ENCODE measurements at regions not wholly inside any gene's neighbourhood (a gene's known extent, or its start where the extent isn't known, plus 50 kb on each side); places are given as distances from the start of the nearest gene placed in this dataset.

GRCh38 chr2:122445003-122445402, 689.6 kb downstream of the TSN start:
- DNase-seq: no peak
- Histone ChIP-seq H3K27me3 (ENCODE audit: control insufficient read depth, insufficient read depth, low read length) (no peaks in the 10 kb centered on the region), H3K27ac (ENCODE audit: low read depth in 2 of 2, low read length in 2 of 2) (no peak overlapping the region), H3K36me3 (ENCODE audit: control insufficient read depth in 2 of 3, insufficient read depth in 3 of 3, low read length in 3 of 3) (no peaks in the 10 kb centered on the region), H3K9me3 (ENCODE audit: control insufficient read depth in 2 of 3, insufficient read depth in 1 of 3, low read length in 3 of 3) (no peaks in the 10 kb centered on the region), H3K9ac (ENCODE audit: low read length in 3 of 3) (no peak overlapping the region), H3K4me3 (ENCODE audit: low read length in 3 of 3) (no peak overlapping the region), H3K4me1 (ENCODE audit: control insufficient read depth in 2 of 3, insufficient read depth in 2 of 3, low read depth in 1 of 3, low read length in 3 of 3) (no peaks in the 10 kb centered on the region)
- intact Hi-C loops (cut with DNase I): no loop called here
- FAIRE-seq: no peak
- no peak for TF ChIP-seq CTCF (IDR thresholded peaks at IDR 0.05; ENCODE audit: borderline replicate concordance, extremely low read depth, insufficient read depth)

- H3K27ac ChIP-seq (ENCODE audit: low read depth in 2 of 2, low read length in 2 of 2): no peak overlapping the region
- FAIRE-seq (no peak), DNase-seq (no peak)
- no peak overlapping the region for H3K9ac ChIP-seq (ENCODE audit: low read length in 3 of 3)
- no peaks in the 10 kb centered on the region for H3K27me3 ChIP-seq (ENCODE audit: control insufficient read depth, insufficient read depth, low read length)
- peaks cover 0 to 3% (median 0%) of the 10 kb centered on the region in 3 donors for H3K9me3 ChIP-seq (ENCODE audit: control insufficient read depth in 2 of 3, insufficient read depth in 1 of 3, low read length in 3 of 3)
- intact Hi-C loops (cut with DNase I): no loop called here
- no peaks in the 10 kb centered on the region for H3K36me3 ChIP-seq (ENCODE audit: control insufficient read depth in 2 of 3, insufficient read depth in 3 of 3, low read length in 3 of 3)
- no peaks in the 10 kb centered on the region for H3K4me1 ChIP-seq (ENCODE audit: control insufficient read depth in 2 of 3, insufficient read depth in 2 of 3, low read depth in 1 of 3, low read length in 3 of 3)
- H3K4me3 ChIP-seq (ENCODE audit: low read length in 3 of 3): no peak overlapping the region
- TF ChIP-seq CTCF (IDR thresholded peaks at IDR 0.05; ENCODE audit: borderline replicate concordance, extremely low read depth, insufficient read depth): no peak
These were observed 691.3 kb downstream of the TSN start for GRCh38 chr2:122446761-122447160.

GRCh38 chr2:122447237-122447636, 691.8 kb downstream of the TSN start:
- no peak for TF ChIP-seq CTCF (IDR thresholded peaks at IDR 0.05; ENCODE audit: borderline replicate concordance, extremely low read depth, insufficient read depth)
- no peaks in the 10 kb centered on the region for H3K36me3 ChIP-seq (ENCODE audit: control insufficient read depth in 2 of 3, insufficient read depth in 3 of 3, low read length in 3 of 3)
- no peak for FAIRE-seq

GRCh38 chr2:122451040-122451439, 695.6 kb downstream of the TSN start:
- intact Hi-C loops (cut with DNase I): no loop called here
- no peaks in the 10 kb centered on the region for H3K36me3 ChIP-seq (ENCODE audit: control insufficient read depth in 2 of 3, insufficient read depth in 3 of 3, low read length in 3 of 3)
- peak; percentile 35 for TF ChIP-seq CTCF (IDR thresholded peaks at IDR 0.05; ENCODE audit: borderline replicate concordance, extremely low read depth, insufficient read depth)

More at GRCh38 chr2:122447237-122447636, 691.8 kb downstream of the TSN start:
- DNase-seq: no peak
- H3K4me1 ChIP-seq (ENCODE audit: control insufficient read depth in 2 of 3, insufficient read depth in 2 of 3, low read depth in 1 of 3, low read length in 3 of 3): no peaks in the 10 kb centered on the region
- intact Hi-C loops (cut with DNase I): no loop called here
- no peaks in the 10 kb centered on the region for H3K27me3 ChIP-seq (ENCODE audit: control insufficient read depth, insufficient read depth, low read length)
- H3K9me3 ChIP-seq (ENCODE audit: control insufficient read depth in 2 of 3, insufficient read depth in 1 of 3, low read length in 3 of 3): peaks cover 0 to 3% (median 0%) of the 10 kb centered on the region in 3 donors
- H3K27ac ChIP-seq (ENCODE audit: low read depth in 2 of 2, low read length in 2 of 2): no peak overlapping the region
- H3K4me3 ChIP-seq (ENCODE audit: low read length in 3 of 3): no peak overlapping the region
- no peak overlapping the region for H3K9ac ChIP-seq (ENCODE audit: low read length in 3 of 3)

More at GRCh38 chr2:122451040-122451439, 695.6 kb downstream of the TSN start:
- no peaks in the 10 kb centered on the region for H3K4me1 ChIP-seq (ENCODE audit: control insufficient read depth in 2 of 3, insufficient read depth in 2 of 3, low read depth in 1 of 3, low read length in 3 of 3)
- DNase-seq: peak in 1 of 5 donors; percentile 2
- H3K27ac ChIP-seq (ENCODE audit: low read depth in 2 of 2, low read length in 2 of 2): no peak overlapping the region
- no peak for FAIRE-seq
- H3K27me3 ChIP-seq (ENCODE audit: control insufficient read depth, insufficient read depth, low read length): no peaks in the 10 kb centered on the region
- no peak overlapping the region for H3K4me3 ChIP-seq (ENCODE audit: low read length in 3 of 3)
- peaks cover 0 to 3% (median 0%) of the 10 kb centered on the region in 3 donors for H3K9me3 ChIP-seq (ENCODE audit: control insufficient read depth in 2 of 3, insufficient read depth in 1 of 3, low read length in 3 of 3)
- H3K9ac ChIP-seq (ENCODE audit: low read length in 3 of 3): no peak overlapping the region
